A673 (cell line): ENCODE measurements at regions not wholly inside any gene's neighbourhood (a gene's known extent, or its start where the extent isn't known, plus 50 kb on each side); places are given as distances from the start of the nearest gene placed in this dataset.
A peak's percentile ranks its signal among the peaks of the same experiment; 100 is the strongest.

ENCODE experiments used
- BruUV-seq: library from RNA; stranded (reverse); fragments of 400-500 nt; replicated peaks from 2 replicates; lab custom pipeline; 2021; lab: Mats Ljungman, UMichigan
- CTCF ChIA-PET: fragments of 300-600 bp; sonication (Branson Sonifier 250); formaldehyde crosslinking; loops from one replicate; lab custom pipeline; 2022; ENCODE audit warnings: antibody characterized with exemption; lab: Charles Lee
- POLR2A ChIA-PET: fragments of 300-600 bp; sonication (Branson Sonifier 250); formaldehyde crosslinking; loops from one replicate; lab custom pipeline; 2022; ENCODE audit warnings: antibody characterized with exemption; ENCODE audit not compliant: low non-redundant PET; lab: Charles Lee
- DNase-seq: peaks from one replicate; pipeline ENCODE4 v3.0.0-alpha.2; 2015; ENCODE audit warnings: low spot score
- H3K27ac ChIP-seq: fragments of 200-600 bp; sonication (generic); 2 replicates; pipeline ENCODE4 v1.5.1; 2016; ENCODE audit warnings: mixed run types, low read depth, mild to moderate bottlenecking, mixed read lengths, antibody characterized with exemption, low read length; ENCODE audit not compliant: poor library complexity, severe bottlenecking
- H3K27me3 ChIP-seq: fragments of 200-600 bp; sonication (generic); replicated peaks from 2 replicates; pipeline ENCODE4 v1.6.1; 2017; ENCODE audit warnings: mixed run types, low read depth, mild to moderate bottlenecking, mixed read lengths, antibody characterized with exemption, low read length; ENCODE audit not compliant: insufficient read depth, poor library complexity
- H3K36me3 ChIP-seq: fragments of 200-600 bp; sonication (generic); 2 replicates; pipeline ENCODE4 v1.6.1; 2016; ENCODE audit warnings: mixed run types, mild to moderate bottlenecking, mixed read lengths, antibody characterized with exemption, low read length; ENCODE audit not compliant: insufficient read depth, poor library complexity, severe bottlenecking
- H3K4me1 ChIP-seq: fragments of 200-600 bp; sonication (generic); 2 replicates; pipeline ENCODE4 v1.6.1; 2017; ENCODE audit warnings: mixed run types, mild to moderate bottlenecking, mixed read lengths, antibody characterized with exemption, low read length; ENCODE audit not compliant: insufficient read depth, poor library complexity, severe bottlenecking
- H3K4me3 ChIP-seq: fragments of 200-600 bp; sonication (generic); 2 replicates; pipeline ENCODE4 v1.5.1; 2016; ENCODE audit warnings: low read depth, mixed run types, mild to moderate bottlenecking, mixed read lengths, low read length; ENCODE audit not compliant: poor library complexity, severe bottlenecking
- H3K9me3 ChIP-seq: fragments of 200-600 bp; sonication (generic); 2 replicates; pipeline ENCODE4 v1.6.1; 2016; ENCODE audit warnings: mixed run types, low read depth, mild to moderate bottlenecking, mixed read lengths, antibody characterized with exemption, low read length; ENCODE audit not compliant: poor library complexity, severe bottlenecking
- EZH2 ChIP-seq: fragments of 200-600 bp; sonication (generic); IDR thresholded peaks from 2 replicates; pipeline ENCODE4 v1.6.1; 2017; ENCODE audit warnings: borderline replicate concordance, low read depth, mild to moderate bottlenecking, mixed read lengths, antibody characterized with exemption, low read length; ENCODE audit not compliant: poor library complexity, severe bottlenecking
- intact Hi-C: fragments of 100-400 bp; cut with micrococcal nuclease; formaldehyde crosslinking; loops from one replicate; pipeline ENCODE4 v1.10.0; 2022; ENCODE audit not compliant: unreplicated experiment
- TF ChIP-seq, protein P1 (sequence below): fragments of 300-800, 200-600 bp; sonication (generic); conservative IDR thresholded peaks from 2 replicates; pipeline ENCODE4 v1.5.1; 2017; ENCODE audit warnings: low read depth, mild to moderate bottlenecking, antibody characterized with exemption, low read length, moderate library complexity, mixed read lengths

GRCh38 chr2:38233231-38233983 lies 143.7 kb downstream of the ATL2 start:
- CTCF ChIA-PET: interaction anchor here (0.8 to 0.9 kb wide), 2 partner anchors 118 to 157 kb away, joined by 3 read pairs; partner anchors contain the start of gene CYP1B1
- intact Hi-C loops: no loop called here
- Histone ChIP-seq H3K9me3 (no peaks in the 10 kb centered on the region), H3K27ac (no peak overlapping the region), H3K4me3 (no peak overlapping the region), H3K4me1 (peaks cover 5% of the 10 kb centered on the region), H3K27me3 (peaks cover 3% of the 10 kb centered on the region), H3K36me3 (no peaks in the 10 kb centered on the region)
- no TSS peak for BruUV-seq
- DNase-seq: peak; percentile 42
- TF ChIP-seq, protein P1, sequence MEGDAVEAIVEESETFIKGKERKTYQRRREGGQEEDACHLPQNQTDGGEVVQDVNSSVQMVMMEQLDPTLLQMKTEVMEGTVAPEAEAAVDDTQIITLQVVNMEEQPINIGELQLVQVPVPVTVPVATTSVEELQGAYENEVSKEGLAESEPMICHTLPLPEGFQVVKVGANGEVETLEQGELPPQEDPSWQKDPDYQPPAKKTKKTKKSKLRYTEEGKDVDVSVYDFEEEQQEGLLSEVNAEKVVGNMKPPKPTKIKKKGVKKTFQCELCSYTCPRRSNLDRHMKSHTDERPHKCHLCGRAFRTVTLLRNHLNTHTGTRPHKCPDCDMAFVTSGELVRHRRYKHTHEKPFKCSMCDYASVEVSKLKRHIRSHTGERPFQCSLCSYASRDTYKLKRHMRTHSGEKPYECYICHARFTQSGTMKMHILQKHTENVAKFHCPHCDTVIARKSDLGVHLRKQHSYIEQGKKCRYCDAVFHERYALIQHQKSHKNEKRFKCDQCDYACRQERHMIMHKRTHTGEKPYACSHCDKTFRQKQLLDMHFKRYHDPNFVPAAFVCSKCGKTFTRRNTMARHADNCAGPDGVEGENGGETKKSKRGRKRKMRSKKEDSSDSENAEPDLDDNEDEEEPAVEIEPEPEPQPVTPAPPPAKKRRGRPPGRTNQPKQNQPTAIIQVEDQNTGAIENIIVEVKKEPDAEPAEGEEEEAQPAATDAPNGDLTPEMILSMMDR: no peak
- TF ChIP-seq EZH2: no peak
- POLR2A ChIA-PET: no interaction called here

GRCh38 chr2:38232454-38232853 lies 144.6 kb downstream of the ATL2 start:
- intact Hi-C loops: no loop called here
- POLR2A ChIA-PET: no interaction called here
- H3K27ac ChIP-seq: no peak overlapping the region

DNA sequence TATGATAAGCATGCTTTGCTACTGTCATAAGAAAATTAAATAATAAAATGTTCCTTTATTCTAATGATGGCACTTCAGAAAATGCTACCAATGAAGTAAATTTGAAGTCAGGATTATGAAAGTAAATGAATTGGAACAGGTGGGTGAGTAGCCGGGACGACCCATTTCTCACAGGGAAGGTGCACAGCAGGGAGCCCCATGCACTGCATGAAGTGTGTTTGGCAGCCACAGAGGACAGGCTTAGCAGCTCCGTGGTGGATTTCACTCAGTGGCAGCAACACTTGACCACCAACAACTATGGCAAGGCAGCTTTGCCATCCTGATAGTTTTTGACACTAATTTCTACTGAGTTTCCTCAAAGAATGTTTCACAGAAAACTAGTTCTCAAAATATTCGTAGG lies 146.3 kb downstream of the ATL2 start:
- ChIA-PET CTCF (no interaction called here), POLR2A (no interaction called here)
- DNase-seq: peak; percentile 25
- intact Hi-C loops: no loop called here
- Histone ChIP-seq H3K4me1 (peaks cover 5% of the 10 kb centered on the region), H3K4me3 (no peak overlapping the region), H3K27me3 (peaks cover 19% of the 10 kb centered on the region), H3K27ac (no peak overlapping the region), H3K36me3 (no peaks in the 10 kb centered on the region), H3K9me3 (no peaks in the 10 kb centered on the region)
- no TSS peak for BruUV-seq
- TF ChIP-seq EZH2: no peak
- TF ChIP-seq, protein P1: no peak

More at GRCh38 chr2:38232454-38232853, 144.6 kb downstream of the ATL2 start:
- BruUV-seq: no TSS peak
- peaks cover 3% of the 10 kb centered on the region for H3K27me3 ChIP-seq
- no peak overlapping the region for H3K4me3 ChIP-seq
- TF ChIP-seq, protein P1: no peak
- TF ChIP-seq EZH2: no peak
- CTCF ChIA-PET: interaction anchor here (0.5 kb wide), 1 partner anchor 350 kb away, joined by 6 read pairs; no protein-coding TSS in a partner anchor
- peaks cover 5% of the 10 kb centered on the region for H3K4me1 ChIP-seq
- H3K9me3 ChIP-seq: no peaks in the 10 kb centered on the region
- no peak for DNase-seq
- H3K36me3 ChIP-seq: no peaks in the 10 kb centered on the region
